C4-2B (cell line): ENCODE measurements at regions not wholly inside any gene's neighbourhood (a gene's known extent, or its start where the extent isn't known, plus 50 kb on each side); places are given as distances from the start of the nearest gene placed in this dataset.

Experiments
- H3K27ac ChIP-seq: fragments of 450-650 bp; 2 replicates; pipeline ENCODE4 v1.5.1; 2017
- ZFX ChIP-seq: fragments of 450-650 bp; IDR thresholded peaks from 2 replicates; pipeline ENCODE4 v1.6.1; 2017
- TF ChIP-seq, protein P1 (sequence below): fragments of 450-650 bp; conservative IDR thresholded peaks from 2 replicates; pipeline ENCODE4 v1.5.1; 2017; ENCODE audit warnings: mild to moderate bottlenecking

DNA sequence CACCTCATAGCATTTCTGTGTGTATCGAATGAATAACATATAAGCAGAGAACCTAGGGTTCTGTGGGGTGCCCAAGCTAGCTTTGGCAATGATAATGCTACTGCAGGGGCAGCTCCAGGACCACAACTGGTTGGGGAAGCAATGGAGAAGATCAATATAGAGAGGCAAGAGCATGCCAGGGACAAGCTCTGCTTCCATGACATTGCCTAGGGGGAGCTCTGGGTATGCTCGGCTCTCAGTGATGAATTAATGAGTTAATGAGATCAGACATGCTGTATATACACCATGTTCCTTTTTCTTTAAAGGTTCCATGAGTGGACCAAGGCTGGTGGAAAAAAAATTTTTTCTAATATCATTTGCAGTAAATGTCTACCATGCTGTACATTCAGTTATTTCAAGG lies 618.4 kb downstream of the BCL11A start:
- H3K27ac ChIP-seq, result no peak overlapping the region
- TF ChIP-seq ZFX, result no peak
- TF ChIP-seq, protein P1, sequence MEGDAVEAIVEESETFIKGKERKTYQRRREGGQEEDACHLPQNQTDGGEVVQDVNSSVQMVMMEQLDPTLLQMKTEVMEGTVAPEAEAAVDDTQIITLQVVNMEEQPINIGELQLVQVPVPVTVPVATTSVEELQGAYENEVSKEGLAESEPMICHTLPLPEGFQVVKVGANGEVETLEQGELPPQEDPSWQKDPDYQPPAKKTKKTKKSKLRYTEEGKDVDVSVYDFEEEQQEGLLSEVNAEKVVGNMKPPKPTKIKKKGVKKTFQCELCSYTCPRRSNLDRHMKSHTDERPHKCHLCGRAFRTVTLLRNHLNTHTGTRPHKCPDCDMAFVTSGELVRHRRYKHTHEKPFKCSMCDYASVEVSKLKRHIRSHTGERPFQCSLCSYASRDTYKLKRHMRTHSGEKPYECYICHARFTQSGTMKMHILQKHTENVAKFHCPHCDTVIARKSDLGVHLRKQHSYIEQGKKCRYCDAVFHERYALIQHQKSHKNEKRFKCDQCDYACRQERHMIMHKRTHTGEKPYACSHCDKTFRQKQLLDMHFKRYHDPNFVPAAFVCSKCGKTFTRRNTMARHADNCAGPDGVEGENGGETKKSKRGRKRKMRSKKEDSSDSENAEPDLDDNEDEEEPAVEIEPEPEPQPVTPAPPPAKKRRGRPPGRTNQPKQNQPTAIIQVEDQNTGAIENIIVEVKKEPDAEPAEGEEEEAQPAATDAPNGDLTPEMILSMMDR, result 0 out of 2 replicates have a peak, but pooled peaks have one; percentile 3

DNA sequence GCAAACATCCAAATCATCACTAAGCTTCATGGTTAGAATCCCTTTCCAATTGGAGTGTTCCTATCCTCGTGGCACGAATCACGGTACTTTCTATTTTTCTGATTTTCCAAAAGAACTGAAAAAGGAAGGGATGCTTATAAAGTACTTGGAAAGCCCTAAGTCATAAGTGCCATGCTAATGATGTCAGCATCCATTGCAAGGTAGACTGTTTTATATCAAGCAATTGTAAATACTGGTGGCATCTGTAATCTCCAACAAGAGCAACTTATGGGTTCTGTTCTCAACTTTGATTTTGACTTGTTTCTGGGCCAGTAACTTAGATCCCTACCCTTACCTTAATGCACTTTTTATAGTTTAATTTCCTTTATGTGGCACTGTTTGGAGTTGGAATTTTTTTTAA lies 619.5 kb downstream of the BCL11A start:
- TF ChIP-seq, protein P1, result no peak
- TF ChIP-seq ZFX, result no peak
- H3K27ac ChIP-seq, result no peak overlapping the region

DNA sequence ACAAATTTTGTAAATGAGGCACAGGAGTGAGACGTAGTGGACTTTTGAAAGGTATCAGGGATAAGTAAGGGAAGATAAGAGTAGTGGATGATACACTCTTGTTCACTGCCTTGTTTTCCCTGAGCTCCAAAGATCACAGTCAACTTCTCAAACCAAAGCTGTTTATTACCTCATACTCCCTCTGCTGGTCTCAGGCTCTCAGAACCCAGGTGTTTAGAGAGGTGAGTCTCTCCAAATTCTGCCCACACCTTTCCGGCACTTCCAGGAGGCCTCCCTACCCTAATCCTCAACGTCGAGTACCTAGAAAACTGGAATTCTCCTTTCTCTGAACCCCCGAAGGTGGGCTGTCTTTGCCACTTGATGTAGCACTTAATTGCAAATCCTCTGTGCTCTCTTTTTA lies 621.1 kb downstream of the BCL11A start:
- no peak overlapping the region for H3K27ac ChIP-seq
- TF ChIP-seq ZFX, result no peak
- TF ChIP-seq, protein P1, result no peak

DNA sequence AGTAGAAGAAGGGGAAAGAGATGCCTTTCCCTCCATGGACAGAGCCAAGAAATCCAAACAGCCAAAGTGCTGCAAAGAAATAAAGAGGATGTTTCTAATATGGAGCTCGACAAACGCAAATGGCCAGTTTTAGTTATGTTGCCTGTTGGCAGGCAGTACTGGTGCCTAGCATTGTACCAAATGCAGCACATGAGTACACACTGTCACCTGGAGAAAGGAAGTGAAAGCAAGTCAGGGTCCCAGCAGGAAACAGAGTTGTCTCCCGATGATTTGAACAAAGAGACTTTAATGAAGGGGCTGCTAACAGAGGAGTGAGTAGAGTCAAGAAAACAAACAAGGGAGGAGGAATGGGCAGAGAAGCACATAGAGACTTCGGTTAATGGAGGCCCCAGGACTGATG lies 623.0 kb downstream of the BCL11A start:
- TF ChIP-seq ZFX, result no peak
- TF ChIP-seq, protein P1, result no peak
- no peak overlapping the region for H3K27ac ChIP-seq

DNA sequence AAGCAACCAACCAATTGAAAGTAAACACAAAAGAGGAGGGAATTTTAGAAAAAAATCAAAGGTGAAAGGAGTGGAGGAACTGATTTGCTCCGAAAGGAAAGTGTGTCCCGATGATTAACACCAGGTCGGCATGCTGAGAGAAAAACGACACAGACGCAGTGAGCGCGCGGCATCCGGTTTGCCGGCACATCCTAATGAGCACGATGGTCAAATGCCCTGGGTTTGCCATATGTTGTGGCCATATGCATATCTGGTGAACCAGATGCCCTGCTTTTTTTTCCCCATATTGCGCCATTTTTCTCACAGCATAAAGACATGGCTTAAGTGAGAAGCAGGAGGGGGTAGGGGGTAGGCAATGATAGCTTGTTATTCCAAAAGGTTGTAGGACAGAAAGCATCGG lies 626.7 kb downstream of the BCL11A start:
- TF ChIP-seq, protein P1, result no peak
- no peak for TF ChIP-seq ZFX
- H3K27ac ChIP-seq, result no peak overlapping the region

DNA sequence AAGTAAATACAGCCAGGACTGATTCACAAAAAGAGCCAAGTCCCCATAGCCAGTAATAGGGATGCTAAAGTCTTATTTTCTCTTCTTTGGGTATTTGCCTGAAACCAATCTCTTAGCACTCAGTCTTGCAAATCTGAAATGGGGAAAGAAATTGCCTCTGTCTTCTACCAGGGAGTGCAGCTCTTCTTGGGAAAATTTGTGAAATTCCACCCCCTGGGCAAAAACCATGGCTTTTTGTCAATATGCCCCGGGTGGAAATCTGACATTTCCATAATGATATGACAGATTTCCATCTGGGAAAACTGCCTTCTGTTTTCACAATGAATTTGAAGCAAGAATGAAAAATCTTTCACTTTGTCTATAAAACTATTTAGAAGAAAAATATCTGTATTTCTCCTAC lies 628.1 kb downstream of the BCL11A start:
- no peak overlapping the region for H3K27ac ChIP-seq
- TF ChIP-seq, protein P1, result no peak
- no peak for TF ChIP-seq ZFX

DNA sequence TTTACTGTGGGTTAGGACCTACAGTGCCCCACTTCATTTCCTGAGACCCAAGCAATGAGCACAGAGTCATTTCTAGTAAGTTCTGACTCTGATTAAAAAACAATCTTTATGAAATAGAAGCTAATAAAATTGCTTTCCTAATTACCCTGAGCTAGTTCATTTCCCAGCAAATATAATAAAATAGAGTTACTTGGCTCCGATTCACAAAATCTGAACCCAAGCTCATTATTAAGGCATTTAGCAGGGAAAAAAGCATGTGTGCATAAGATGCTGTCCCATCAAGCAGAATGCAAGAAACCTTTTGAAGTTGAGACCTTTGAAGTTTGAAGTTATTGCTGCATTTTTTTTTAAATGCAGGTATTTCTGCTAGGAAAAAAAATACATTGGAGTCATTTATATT lies 629.1 kb downstream of the BCL11A start:
- TF ChIP-seq, protein P1, result no peak
- no peak for TF ChIP-seq ZFX
- no peak overlapping the region for H3K27ac ChIP-seq
